ENCODE measurements at regions not wholly inside any gene's neighbourhood (a gene's known extent, or its start where the extent isn't known, plus 50 kb on each side); places are given as distances from the start of the nearest gene placed in this dataset.

GRCh38 chr13:31887286-31887685 lies 144.3 kb upstream of the FRY start:
- TF ChIP-seq, protein P1, sequence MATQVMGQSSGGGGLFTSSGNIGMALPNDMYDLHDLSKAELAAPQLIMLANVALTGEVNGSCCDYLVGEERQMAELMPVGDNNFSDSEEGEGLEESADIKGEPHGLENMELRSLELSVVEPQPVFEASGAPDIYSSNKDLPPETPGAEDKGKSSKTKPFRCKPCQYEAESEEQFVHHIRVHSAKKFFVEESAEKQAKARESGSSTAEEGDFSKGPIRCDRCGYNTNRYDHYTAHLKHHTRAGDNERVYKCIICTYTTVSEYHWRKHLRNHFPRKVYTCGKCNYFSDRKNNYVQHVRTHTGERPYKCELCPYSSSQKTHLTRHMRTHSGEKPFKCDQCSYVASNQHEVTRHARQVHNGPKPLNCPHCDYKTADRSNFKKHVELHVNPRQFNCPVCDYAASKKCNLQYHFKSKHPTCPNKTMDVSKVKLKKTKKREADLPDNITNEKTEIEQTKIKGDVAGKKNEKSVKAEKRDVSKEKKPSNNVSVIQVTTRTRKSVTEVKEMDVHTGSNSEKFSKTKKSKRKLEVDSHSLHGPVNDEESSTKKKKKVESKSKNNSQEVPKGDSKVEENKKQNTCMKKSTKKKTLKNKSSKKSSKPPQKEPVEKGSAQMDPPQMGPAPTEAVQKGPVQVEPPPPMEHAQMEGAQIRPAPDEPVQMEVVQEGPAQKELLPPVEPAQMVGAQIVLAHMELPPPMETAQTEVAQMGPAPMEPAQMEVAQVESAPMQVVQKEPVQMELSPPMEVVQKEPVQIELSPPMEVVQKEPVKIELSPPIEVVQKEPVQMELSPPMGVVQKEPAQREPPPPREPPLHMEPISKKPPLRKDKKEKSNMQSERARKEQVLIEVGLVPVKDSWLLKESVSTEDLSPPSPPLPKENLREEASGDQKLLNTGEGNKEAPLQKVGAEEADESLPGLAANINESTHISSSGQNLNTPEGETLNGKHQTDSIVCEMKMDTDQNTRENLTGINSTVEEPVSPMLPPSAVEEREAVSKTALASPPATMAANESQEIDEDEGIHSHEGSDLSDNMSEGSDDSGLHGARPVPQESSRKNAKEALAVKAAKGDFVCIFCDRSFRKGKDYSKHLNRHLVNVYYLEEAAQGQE (IDR thresholded peaks at IDR 0.05; ENCODE audit: unreplicated experiment): no peak
- TF ChIP-seq CTCF (conservative IDR thresholded peaks at IDR 0.05; ENCODE audit: low read depth in 2 of 2): no peak
- TF ChIP-seq EZH2 (IDR thresholded peaks at IDR 0.05; ENCODE audit: low read depth, unreplicated experiment): no peak
- TF ChIP-seq EZH2phosphoT487 (IDR thresholded peaks at IDR 0.05; ENCODE audit: unreplicated experiment): no peak
- no peak for TF ChIP-seq POLR2AphosphoS5 (IDR thresholded peaks at IDR 0.05; ENCODE audit: low read depth)

All from GM23338 (cell line).